ENCODE measurements at regions not wholly inside any gene's neighbourhood (a gene's known extent, or its start where the extent isn't known, plus 50 kb on each side); places are given as distances from the start of the nearest gene placed in this dataset.
"Not testable (repeated sequence)": the region's sequence is repeated elsewhere in the genome, so short reads cannot be mapped to it uniquely, and the experiment has no call there.

DNA sequence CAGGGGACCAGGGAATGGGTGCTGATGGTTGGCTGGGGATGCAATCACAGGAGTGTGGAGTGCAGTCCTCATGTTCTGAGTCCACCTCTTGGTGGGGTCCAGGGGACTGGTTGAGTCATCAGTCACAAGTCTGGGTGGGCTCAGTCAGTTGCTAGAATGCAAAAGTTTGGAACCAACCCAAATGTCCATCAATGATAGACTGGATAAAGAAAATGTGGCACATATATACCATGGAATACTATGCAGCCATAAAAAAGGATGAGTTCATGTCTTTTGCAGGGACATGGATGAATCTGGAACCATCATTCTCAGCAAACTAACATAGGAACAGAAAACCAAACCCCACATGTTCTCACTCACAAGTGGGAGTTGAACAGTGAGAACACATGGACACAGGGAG, 199.0 kb upstream of the PITRM1 start:
- TF ChIP-seq, protein P1, sequence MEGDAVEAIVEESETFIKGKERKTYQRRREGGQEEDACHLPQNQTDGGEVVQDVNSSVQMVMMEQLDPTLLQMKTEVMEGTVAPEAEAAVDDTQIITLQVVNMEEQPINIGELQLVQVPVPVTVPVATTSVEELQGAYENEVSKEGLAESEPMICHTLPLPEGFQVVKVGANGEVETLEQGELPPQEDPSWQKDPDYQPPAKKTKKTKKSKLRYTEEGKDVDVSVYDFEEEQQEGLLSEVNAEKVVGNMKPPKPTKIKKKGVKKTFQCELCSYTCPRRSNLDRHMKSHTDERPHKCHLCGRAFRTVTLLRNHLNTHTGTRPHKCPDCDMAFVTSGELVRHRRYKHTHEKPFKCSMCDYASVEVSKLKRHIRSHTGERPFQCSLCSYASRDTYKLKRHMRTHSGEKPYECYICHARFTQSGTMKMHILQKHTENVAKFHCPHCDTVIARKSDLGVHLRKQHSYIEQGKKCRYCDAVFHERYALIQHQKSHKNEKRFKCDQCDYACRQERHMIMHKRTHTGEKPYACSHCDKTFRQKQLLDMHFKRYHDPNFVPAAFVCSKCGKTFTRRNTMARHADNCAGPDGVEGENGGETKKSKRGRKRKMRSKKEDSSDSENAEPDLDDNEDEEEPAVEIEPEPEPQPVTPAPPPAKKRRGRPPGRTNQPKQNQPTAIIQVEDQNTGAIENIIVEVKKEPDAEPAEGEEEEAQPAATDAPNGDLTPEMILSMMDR (IDR thresholded peaks at IDR 0.05): not testable (repeated sequence)
- TF ChIP-seq ZFX (IDR thresholded peaks at IDR 0.05; ENCODE audit: borderline replicate concordance): not testable (repeated sequence)

Measured in 22Rv1 (cell line).